GM23338 (cell line): ENCODE measurements at regions not wholly inside any gene's neighbourhood (a gene's known extent, or its start where the extent isn't known, plus 50 kb on each side); places are given as distances from the start of the nearest gene placed in this dataset.

Experiments used
- CREB1 ChIP-seq: fragments of 250-450 bp; sonication (Bioruptor Pico); IDR thresholded peaks from 2 replicates; pipeline ENCODE4 v1.5.0; 2020; ENCODE audit warnings: low read depth, mild to moderate bottlenecking, moderate library complexity
- EZH2 ChIP-seq: fragments of 200-600 bp; sonication (generic); IDR thresholded peaks from one replicate; pipeline ENCODE4 v1.8.0; 2017; ENCODE audit warnings: antibody characterized with exemption, mild to moderate bottlenecking, low read depth; ENCODE audit not compliant: unreplicated experiment
- EZH2phosphoT487 ChIP-seq: fragments of 200-600 bp; sonication (generic); IDR thresholded peaks from one replicate; pipeline ENCODE4 v1.8.1; 2018; ENCODE audit warnings: antibody characterized with exemption; ENCODE audit not compliant: unreplicated experiment
- JUNB ChIP-seq: IDR thresholded peaks from one replicate; pipeline ENCODE4 v1.6.1; 2016; ENCODE audit warnings: antibody characterized with exemption; ENCODE audit not compliant: unreplicated experiment
- NANOG ChIP-seq: IDR thresholded peaks from 2 replicates; pipeline ENCODE4 v1.6.1; 2016; ENCODE audit warnings: antibody characterized with exemption, borderline replicate concordance
- POLR2AphosphoS5 ChIP-seq: IDR thresholded peaks from 2 replicates; pipeline ENCODE4 v1.6.1; 2016; ENCODE audit warnings: antibody characterized with exemption, low read depth
- REST ChIP-seq: IDR thresholded peaks from one replicate; pipeline ENCODE4 v1.6.1; 2018; ENCODE audit warnings: antibody characterized with exemption; ENCODE audit not compliant: unreplicated experiment
- STAT1 ChIP-seq: IDR thresholded peaks from one replicate; pipeline ENCODE4 v1.6.1; 2016; ENCODE audit warnings: antibody characterized with exemption; ENCODE audit not compliant: unreplicated experiment
- ZNF114 ChIP-seq: fragments of 250-450 bp; sonication (Bioruptor Pico); IDR thresholded peaks from 2 replicates; pipeline ENCODE4 v1.5.0; 2020; ENCODE audit warnings: mild to moderate bottlenecking, moderate library complexity
- ZNF331 ChIP-seq: fragments of 250-450 bp; sonication (Bioruptor Pico); IDR thresholded peaks from 2 replicates; pipeline ENCODE4 v1.5.0; 2020; ENCODE audit warnings: low read depth, mild to moderate bottlenecking, moderate library complexity
- TF ChIP-seq, protein P1 (sequence below), 2 experiments: fragments of 200-600 bp in 1 of 2; sonication (generic) in 1 of 2; conservative IDR thresholded peaks; 2 replicates each; pipeline versions ENCODE4 v1.5.1 to v1.6.1; 2016 to 2017; ENCODE audit warnings: antibody characterized with exemption in 2 of 2, low read depth in 2 of 2, mild to moderate bottlenecking in 2 of 2, moderate library complexity in 1 of 2
- TF ChIP-seq, protein P2 (sequence below): IDR thresholded peaks from 2 replicates; pipeline ENCODE4 v1.6.1; 2016; ENCODE audit warnings: antibody characterized with exemption
- TF ChIP-seq, protein P3 (sequence below): fragments of 250-450 bp; sonication (Bioruptor Pico); IDR thresholded peaks from 2 replicates; pipeline ENCODE4 v1.5.0; 2020; ENCODE audit warnings: mild to moderate bottlenecking, moderate library complexity

GRCh38 chr6:140051521-140052512 lies 677.4 kb upstream of the CITED2 start:
- TF ChIP-seq, protein P1, sequence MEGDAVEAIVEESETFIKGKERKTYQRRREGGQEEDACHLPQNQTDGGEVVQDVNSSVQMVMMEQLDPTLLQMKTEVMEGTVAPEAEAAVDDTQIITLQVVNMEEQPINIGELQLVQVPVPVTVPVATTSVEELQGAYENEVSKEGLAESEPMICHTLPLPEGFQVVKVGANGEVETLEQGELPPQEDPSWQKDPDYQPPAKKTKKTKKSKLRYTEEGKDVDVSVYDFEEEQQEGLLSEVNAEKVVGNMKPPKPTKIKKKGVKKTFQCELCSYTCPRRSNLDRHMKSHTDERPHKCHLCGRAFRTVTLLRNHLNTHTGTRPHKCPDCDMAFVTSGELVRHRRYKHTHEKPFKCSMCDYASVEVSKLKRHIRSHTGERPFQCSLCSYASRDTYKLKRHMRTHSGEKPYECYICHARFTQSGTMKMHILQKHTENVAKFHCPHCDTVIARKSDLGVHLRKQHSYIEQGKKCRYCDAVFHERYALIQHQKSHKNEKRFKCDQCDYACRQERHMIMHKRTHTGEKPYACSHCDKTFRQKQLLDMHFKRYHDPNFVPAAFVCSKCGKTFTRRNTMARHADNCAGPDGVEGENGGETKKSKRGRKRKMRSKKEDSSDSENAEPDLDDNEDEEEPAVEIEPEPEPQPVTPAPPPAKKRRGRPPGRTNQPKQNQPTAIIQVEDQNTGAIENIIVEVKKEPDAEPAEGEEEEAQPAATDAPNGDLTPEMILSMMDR (conservative IDR thresholded peaks at IDR 0.05; ENCODE audit: low read depth in 2 of 2) = no peak
- no peak for TF ChIP-seq POLR2AphosphoS5
- TF ChIP-seq EZH2 = no peak
- no peak for TF ChIP-seq JUNB
- no peak for TF ChIP-seq CREB1
- TF ChIP-seq EZH2phosphoT487 = no peak
- no peak for TF ChIP-seq REST
- no peak for TF ChIP-seq ZNF331 (CRISPR knock-in tag)
- TF ChIP-seq, protein P2, sequence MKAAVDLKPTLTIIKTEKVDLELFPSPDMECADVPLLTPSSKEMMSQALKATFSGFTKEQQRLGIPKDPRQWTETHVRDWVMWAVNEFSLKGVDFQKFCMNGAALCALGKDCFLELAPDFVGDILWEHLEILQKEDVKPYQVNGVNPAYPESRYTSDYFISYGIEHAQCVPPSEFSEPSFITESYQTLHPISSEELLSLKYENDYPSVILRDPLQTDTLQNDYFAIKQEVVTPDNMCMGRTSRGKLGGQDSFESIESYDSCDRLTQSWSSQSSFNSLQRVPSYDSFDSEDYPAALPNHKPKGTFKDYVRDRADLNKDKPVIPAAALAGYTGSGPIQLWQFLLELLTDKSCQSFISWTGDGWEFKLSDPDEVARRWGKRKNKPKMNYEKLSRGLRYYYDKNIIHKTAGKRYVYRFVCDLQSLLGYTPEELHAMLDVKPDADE = no peak
- TF ChIP-seq, protein P3, sequence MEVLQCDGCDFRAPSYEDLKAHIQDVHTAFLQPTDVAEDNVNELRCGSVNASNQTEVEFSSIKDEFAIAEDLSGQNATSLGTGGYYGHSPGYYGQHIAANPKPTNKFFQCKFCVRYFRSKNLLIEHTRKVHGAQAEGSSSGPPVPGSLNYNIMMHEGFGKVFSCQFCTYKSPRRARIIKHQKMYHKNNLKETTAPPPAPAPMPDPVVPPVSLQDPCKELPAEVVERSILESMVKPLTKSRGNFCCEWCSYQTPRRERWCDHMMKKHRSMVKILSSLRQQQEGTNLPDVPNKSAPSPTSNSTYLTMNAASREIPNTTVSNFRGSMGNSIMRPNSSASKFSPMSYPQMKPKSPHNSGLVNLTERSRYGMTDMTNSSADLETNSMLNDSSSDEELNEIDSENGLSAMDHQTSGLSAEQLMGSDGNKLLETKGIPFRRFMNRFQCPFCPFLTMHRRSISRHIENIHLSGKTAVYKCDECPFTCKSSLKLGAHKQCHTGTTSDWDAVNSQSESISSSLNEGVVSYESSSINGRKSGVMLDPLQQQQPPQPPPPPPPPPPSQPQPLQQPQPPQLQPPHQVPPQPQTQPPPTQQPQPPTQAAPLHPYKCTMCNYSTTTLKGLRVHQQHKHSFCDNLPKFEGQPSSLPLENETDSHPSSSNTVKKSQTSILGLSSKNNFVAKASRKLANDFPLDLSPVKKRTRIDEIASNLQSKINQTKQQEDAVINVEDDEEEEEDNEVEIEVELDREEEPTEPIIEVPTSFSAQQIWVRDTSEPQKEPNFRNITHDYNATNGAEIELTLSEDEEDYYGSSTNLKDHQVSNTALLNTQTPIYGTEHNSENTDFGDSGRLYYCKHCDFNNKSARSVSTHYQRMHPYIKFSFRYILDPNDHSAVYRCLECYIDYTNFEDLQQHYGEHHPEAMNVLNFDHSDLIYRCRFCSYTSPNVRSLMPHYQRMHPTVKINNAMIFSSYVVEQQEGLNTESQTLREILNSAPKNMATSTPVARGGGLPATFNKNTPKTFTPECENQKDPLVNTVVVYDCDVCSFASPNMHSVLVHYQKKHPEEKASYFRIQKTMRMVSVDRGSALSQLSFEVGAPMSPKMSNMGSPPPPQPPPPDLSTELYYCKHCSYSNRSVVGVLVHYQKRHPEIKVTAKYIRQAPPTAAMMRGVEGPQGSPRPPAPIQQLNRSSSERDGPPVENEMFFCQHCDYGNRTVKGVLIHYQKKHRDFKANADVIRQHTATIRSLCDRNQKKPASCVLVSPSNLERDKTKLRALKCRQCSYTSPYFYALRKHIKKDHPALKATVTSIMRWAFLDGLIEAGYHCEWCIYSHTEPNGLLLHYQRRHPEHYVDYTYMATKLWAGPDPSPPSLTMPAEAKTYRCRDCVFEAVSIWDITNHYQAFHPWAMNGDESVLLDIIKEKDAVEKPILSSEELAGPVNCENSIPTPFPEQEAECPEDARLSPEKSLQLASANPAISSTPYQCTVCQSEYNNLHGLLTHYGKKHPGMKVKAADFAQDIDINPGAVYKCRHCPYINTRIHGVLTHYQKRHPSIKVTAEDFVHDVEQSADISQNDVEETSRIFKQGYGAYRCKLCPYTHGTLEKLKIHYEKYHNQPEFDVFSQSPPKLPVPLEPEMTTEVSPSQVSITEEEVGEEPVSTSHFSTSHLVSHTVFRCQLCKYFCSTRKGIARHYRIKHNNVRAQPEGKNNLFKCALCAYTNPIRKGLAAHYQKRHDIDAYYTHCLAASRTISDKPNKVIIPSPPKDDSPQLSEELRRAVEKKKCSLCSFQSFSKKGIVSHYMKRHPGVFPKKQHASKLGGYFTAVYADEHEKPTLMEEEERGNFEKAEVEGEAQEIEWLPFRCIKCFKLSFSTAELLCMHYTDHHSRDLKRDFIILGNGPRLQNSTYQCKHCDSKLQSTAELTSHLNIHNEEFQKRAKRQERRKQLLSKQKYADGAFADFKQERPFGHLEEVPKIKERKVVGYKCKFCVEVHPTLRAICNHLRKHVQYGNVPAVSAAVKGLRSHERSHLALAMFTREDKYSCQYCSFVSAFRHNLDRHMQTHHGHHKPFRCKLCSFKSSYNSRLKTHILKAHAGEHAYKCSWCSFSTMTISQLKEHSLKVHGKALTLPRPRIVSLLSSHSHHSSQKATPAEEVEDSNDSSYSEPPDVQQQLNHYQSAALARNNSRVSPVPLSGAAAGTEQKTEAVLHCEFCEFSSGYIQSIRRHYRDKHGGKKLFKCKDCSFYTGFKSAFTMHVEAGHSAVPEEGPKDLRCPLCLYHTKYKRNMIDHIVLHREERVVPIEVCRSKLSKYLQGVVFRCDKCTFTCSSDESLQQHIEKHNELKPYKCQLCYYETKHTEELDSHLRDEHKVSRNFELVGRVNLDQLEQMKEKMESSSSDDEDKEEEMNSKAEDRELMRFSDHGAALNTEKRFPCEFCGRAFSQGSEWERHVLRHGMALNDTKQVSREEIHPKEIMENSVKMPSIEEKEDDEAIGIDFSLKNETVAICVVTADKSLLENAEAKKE (CRISPR knock-in tag) = no peak
- TF ChIP-seq STAT1 = no peak
- TF ChIP-seq ZNF114 (CRISPR knock-in tag) = no peak
- TF ChIP-seq NANOG = no peak
